ENCODE measurements at regions not wholly inside any gene's neighbourhood (a gene's known extent, or its start where the extent isn't known, plus 50 kb on each side); places are given as distances from the start of the nearest gene placed in this dataset.
"Not testable (repeated sequence)": the region's sequence is repeated elsewhere in the genome, so short reads cannot be mapped to it uniquely, and the experiment has no call there.

- no peak for DNase-seq (ENCODE audit: low spot score)
These were observed 124.5 kb downstream of the DUSP6 start for GRCh38 chr12:89227774-89228173.

DNA sequence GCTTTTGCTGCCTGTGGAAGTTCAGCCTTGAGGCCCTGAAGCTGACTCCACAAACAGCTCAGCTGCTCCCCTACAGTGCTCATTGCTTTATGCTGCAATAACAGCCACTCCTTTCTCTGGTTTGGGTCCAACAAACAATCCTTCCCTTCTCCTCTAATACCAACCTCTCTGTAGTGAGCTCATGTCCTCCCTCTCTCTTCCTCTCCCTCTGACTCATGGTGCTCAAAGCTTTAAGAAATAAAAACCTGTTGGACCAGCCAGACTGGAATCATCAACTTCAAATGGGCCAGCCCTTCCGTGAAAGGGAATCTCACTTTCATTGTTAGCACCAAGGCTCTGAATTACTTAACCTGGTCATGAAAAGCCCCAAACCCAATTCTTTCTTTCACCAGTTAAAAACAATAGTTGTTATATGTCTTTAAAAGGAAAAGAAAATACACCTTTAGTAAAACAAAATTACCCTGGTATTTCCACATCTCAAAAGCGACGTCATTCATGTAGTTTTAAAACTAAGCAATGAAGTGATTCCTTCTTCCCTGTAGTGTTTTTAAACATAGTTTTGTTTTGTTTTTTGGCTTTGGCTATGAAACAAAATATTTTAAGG is 126.4 kb downstream of the DUSP6 start:
- DNase-seq (ENCODE audit: low spot score): no peak

DNA sequence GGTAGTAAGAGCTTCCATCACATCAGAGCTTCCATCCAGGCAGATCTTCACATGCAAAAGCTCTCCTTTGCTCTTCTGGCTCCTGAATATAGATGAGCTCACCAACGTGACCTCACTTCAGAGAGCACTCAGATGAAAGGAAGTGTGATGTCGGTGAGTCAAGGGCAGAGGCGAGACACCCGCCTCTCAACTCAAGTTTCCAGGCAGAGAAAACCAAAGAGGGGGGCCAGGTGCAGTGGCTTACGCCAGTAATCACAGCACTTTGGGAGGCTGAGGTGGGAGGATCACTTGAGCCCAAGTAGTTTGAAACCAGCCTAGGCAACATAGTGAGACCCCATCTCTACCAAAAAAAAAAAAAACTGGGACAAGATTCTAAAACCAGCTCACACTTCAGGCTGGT is 126.9 kb downstream of the DUSP6 start:
- no peak for DNase-seq (ENCODE audit: low spot score)

DNA sequence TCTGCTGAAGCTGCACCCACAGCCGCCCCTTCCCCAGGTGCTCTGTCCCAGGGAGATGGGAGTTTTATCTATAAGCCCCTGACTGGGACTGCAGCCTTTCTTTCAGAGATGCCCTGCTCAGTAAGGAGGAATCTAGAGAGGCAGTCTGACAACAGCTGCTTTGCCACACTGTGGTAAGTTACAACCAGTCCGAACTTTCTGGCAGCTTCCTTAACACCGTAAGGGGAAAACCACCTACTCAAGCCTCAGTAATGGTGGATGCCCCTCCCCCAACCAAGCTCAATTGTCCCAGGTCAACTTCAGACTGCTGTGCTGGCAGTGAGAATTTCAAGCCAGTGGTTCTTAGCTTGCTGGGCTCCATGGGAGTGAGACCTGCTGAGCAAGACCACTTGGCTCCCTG is 129.7 kb downstream of the DUSP6 start:
- not testable (repeated sequence) for DNase-seq (ENCODE audit: low spot score)

- DNase-seq (ENCODE audit: low spot score): no peak
These were observed 134.8 kb downstream of the DUSP6 start for GRCh38 chr12:89217472-89217871.

DNA sequence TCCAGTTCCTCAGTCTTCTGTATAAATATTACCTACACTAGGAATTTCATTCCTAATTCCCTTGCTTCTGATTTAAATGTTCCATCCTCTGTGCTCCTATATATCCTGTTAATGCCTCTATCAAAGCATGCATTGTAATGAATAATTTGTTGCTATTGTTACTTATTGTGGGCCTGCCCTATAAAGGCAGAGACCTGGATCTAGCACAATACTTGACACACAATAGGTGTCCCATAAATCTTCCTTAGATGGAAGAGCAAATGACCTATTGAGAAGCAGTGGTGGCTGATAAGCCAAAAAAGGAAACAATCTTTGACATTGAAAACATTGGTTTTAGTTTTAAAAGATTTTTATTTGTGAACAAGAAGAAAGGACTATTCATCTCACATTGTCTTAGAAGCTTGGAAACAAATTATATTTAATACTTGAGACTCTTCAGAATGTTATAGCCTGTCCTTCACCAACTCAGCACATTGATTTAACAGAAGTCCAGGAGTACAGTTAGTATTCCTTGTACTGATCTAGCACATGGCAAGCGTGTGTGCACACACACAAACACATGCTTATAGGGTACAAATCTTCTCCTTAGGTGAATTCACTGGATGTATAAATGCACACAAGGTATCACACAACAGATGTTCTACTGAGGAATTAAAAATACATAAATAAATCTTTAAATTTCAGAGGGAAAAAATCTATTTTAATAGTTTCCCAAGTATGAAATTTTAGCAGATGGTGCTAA is 135.9 kb downstream of the DUSP6 start:
- DNase-seq (ENCODE audit: low spot score): no peak

- no peak for DNase-seq (ENCODE audit: low spot score)
These were observed 137.1 kb downstream of the DUSP6 start for GRCh38 chr12:89215196-89215595.

GRCh38 chr12:89213747-89214146 is 138.6 kb downstream of the DUSP6 start:
- no peak for DNase-seq (ENCODE audit: low spot score)

- DNase-seq (ENCODE audit: low spot score): no peak
These were observed 139.2 kb downstream of the DUSP6 start for GRCh38 chr12:89213139-89213538.

GRCh38 chr12:89212339-89212771 is 139.9 kb downstream of the DUSP6 start:
- no peak for DNase-seq (ENCODE audit: low spot score)

- no peak for DNase-seq (ENCODE audit: low spot score)
These were observed 140.8 kb downstream of the DUSP6 start for GRCh38 chr12:89211456-89211855.

- no peak for DNase-seq (ENCODE audit: low spot score)
These were observed 142.0 kb downstream of the DUSP6 start for GRCh38 chr12:89210277-89210676.

DNA sequence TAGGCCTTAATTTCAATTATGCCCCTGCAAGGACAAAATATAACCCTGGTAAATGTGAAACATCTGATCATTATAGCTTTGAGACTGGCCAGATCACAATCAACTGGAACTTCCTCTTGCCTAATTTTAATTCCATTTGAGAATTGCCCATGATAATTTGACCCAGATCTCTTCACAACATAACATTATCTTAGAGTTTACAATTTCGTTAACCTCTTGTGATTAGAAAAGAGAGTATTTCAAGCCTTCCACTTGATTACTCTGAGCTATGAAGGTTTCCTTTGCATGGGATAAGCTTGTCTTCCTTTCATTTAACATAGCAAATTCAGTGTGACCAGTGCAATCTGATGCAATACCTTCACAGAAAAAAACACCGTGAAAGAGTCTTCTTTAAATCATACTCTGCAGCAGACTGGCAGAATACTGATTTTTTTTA is 143.6 kb downstream of the DUSP6 start:
- DNase-seq (ENCODE audit: low spot score): no peak

DNA sequence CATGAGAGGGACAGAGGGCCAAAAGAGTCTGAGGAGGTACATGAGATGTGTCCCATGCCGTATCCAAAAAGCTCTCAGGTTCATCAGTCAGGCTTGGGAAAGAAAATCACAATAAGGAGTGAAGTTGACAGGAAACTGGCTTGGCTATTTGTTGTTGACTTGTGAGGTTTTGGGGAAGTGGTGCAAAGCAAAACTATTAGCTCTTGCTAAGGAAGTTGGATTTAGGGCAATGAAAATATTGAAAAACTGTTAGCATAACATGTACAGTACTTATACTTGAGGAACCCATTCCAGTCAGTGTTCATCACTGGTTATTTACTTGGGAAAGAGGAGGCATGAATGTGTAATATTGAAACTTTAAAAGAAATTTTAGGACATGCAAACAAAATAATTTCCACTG is 145.9 kb downstream of the DUSP6 start:
- DNase-seq (ENCODE audit: low spot score): no peak

DNA sequence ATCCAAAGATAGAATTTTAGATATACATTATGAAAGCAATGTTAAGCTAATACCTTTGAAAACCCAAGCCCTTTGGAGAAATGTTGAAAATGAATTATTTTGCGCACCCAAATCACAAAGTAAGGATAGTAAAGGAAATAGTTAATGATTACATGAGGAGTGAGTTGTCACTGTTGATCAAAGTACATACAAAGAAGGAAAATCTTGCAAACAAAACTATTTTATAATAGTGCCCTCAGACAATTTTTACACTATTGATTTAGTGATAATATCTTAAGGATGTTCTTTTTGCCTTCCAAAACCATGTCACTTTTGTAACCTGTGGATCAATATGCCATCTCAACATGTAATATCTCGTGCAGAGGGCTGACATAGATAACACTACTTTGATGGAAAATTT is 146.8 kb downstream of the DUSP6 start:
- no peak for DNase-seq (ENCODE audit: low spot score)

GRCh38 chr12:89203144-89203543 is 149.2 kb downstream of the DUSP6 start:
- no peak for DNase-seq (ENCODE audit: low spot score)

- no peak for DNase-seq (ENCODE audit: low spot score)
These were observed 152.1 kb downstream of the DUSP6 start for GRCh38 chr12:89200217-89200616.

- DNase-seq (ENCODE audit: low spot score): no peak
These were observed 156.8 kb downstream of the DUSP6 start for GRCh38 chr12:89195470-89195869.

DNA sequence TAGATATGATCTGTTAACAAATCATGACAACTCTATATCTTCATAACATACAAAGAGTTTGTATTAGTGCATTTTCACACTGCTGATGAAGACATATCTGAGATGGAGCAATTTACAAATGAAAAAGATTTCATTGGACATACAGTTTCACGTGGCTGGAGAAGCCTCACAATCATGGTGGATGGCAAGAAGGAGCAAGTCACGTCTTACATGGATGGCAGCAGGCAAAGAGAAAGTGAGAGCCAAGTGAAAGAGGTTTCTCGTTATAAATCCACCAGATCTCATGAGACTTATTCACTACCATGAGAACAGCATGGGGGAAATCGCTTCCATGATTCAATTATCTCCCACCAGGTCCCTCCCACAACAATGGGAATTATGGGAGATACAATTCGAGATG is 157.6 kb downstream of the DUSP6 start:
- DNase-seq (ENCODE audit: low spot score): no peak

DNA sequence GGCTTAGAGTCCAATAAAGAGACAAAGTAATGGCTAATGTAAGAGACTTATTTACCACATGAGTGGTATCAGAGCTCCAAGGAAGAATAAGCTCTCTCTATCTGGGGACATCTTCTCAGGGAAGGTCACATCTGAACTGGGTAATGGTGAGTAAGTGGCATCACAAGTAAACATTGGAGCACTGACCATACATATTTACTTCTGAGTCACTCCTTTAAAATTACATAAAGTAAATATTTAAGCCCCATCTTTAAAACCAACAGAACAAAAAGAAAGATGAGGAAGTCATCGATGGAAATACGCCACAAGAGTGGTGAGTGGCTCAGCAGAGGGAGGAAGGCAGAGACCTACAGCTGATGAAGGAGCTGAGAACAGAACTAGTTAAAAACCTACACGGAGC is 159.9 kb downstream of the DUSP6 start:
- DNase-seq (ENCODE audit: low spot score): no peak

GRCh38 chr12:89191597-89191996 is 160.7 kb downstream of the DUSP6 start:
- not testable (repeated sequence) for DNase-seq (ENCODE audit: low spot score)

GRCh38 chr12:89189448-89189847 is 162.9 kb downstream of the DUSP6 start:
- DNase-seq (ENCODE audit: low spot score): no peak

DNA sequence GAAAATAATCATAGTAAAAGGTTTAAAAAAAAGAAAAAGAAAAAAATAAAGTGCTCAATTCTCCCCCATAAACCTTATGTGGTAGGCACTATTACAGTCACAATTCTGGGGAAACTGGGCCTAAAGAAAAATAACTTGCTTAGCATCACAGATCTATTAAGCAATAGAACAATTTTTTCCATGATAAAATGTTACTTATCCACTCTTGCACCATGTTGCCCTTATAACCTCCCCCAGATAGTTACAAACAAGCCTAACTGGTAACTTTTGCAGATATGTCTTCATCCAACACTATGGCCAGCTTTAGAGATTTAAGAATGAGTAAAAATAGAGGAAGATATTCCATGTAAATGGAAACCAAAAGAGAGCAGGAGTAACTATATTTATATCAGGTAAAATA is 164.8 kb downstream of the DUSP6 start:
- no peak for DNase-seq (ENCODE audit: low spot score)

GRCh38 chr12:89185889-89186288 is 166.4 kb downstream of the DUSP6 start:
- DNase-seq (ENCODE audit: low spot score): no peak

All from hematopoietic multipotent progenitor cell treated with erythropoietin and hydrocortisone succinate and interleukin-3 and kit ligand, for 17 days (in vitro differentiated cells).